ENCODE measurements at regions not wholly inside any gene's neighbourhood (a gene's known extent, or its start where the extent isn't known, plus 50 kb on each side); places are given as distances from the start of the nearest gene placed in this dataset.

DNA sequence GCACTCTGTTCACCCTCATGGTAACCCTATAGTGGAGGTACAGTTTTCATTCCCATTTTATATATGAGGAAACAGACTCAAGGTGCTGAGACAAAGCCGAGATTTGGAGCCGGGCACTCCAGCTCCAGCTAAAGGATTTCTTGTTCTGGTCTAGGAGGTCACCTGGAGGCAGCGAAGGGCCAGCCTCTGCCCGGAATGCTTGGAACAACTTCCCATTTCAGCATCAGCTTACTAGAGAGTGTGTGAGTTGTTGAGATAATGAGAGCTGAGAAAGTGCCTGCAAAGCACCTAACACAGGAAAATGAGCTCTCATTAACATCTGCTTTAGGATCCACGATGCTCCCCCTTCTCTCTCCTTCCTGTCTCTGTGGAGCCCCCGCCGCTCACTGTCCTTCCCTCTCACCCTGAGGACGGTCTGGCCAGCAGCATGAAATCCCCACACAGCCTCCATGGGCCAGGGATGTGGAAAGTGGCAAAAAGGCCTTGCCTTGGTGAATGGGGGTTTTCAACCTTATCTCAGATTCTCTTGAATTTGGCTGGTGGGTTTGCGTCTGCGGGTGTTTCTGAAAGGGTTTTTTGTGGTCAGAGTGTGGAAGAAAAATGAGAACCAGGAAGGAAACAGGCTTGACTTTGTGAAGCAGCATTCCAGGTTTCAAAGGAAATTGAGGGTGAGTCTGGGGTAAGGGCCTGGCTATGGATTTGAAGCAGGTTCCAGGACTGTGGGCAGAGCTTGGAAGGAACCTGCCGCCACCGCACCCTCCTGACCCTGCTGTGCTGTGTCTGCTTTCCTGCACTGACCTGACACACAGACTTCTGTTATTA is 178.7 kb downstream of the FOXL1 start:
- no peak for DNase-seq (ENCODE audit: low spot score)
- no peak for TF ChIP-seq EZH2phosphoT487 (IDR thresholded peaks at IDR 0.05; ENCODE audit: borderline replicate concordance, low read depth, low read length)
- TF ChIP-seq, protein P1, sequence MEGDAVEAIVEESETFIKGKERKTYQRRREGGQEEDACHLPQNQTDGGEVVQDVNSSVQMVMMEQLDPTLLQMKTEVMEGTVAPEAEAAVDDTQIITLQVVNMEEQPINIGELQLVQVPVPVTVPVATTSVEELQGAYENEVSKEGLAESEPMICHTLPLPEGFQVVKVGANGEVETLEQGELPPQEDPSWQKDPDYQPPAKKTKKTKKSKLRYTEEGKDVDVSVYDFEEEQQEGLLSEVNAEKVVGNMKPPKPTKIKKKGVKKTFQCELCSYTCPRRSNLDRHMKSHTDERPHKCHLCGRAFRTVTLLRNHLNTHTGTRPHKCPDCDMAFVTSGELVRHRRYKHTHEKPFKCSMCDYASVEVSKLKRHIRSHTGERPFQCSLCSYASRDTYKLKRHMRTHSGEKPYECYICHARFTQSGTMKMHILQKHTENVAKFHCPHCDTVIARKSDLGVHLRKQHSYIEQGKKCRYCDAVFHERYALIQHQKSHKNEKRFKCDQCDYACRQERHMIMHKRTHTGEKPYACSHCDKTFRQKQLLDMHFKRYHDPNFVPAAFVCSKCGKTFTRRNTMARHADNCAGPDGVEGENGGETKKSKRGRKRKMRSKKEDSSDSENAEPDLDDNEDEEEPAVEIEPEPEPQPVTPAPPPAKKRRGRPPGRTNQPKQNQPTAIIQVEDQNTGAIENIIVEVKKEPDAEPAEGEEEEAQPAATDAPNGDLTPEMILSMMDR (conservative IDR thresholded peaks at IDR 0.05; ENCODE audit: low read length), result no peak
- ChIA-PET CTCF (ENCODE audit: unreplicated experiment) (no interaction called here), POLR2A (no interaction called here)
- no peaks in the 10 kb centered on the region for H3K9me3 ChIP-seq (ENCODE audit: low read length)
- no peaks in the 10 kb centered on the region for H3K79me2 ChIP-seq (ENCODE audit: insufficient read depth, low read depth, low read length)
- H3K9me2 ChIP-seq (ENCODE audit: insufficient read depth, low read length), result no peaks in the 10 kb centered on the region
- H3K4me2 ChIP-seq (ENCODE audit: low read length), result no peak overlapping the region
- no TSS peak for BruUV-seq (replicated peaks)
- H2AFZ ChIP-seq (ENCODE audit: low read length), result no peak overlapping the region
- H3K4me1 ChIP-seq (ENCODE audit: insufficient read depth, low read length, poor library complexity, severe bottlenecking), result no peaks in the 10 kb centered on the region
- H3K4me3 ChIP-seq (ENCODE audit: low read depth, low read length, poor library complexity, severe bottlenecking), result no peak overlapping the region
- no peaks in the 10 kb centered on the region for H3K36me3 ChIP-seq (ENCODE audit: insufficient read depth, low read length)
- H3K27ac ChIP-seq (ENCODE audit: low read depth, low read length, poor library complexity, severe bottlenecking), result no peak overlapping the region
- H4K20me1 ChIP-seq (ENCODE audit: insufficient read depth, low read length), result no peaks in the 10 kb centered on the region
- intact Hi-C loops (cut with micrococcal nuclease; ENCODE audit: unreplicated experiment), result no loop called here

DNA sequence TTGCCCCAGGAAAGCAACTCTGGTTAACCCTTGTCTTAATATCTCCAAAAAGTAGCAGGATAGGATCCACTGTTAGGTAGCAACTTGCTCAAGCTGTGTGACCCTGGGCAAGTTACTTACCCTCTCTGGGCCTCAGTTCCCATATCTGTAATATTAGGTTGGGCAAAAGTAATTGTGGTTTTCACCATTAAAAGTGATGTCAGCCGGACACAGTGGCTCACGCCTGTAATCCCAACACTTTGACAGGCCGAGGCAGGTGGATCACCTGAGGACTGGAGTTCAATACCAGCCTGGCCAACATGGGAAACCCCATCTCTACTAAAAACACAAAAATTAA is 179.3 kb downstream of the FOXL1 start:
- POLR2A ChIA-PET, result no interaction called here
- no peak overlapping the region for H2AFZ ChIP-seq (ENCODE audit: low read length)
- H4K20me1 ChIP-seq (ENCODE audit: insufficient read depth, low read length), result no peaks in the 10 kb centered on the region
- H3K9me2 ChIP-seq (ENCODE audit: insufficient read depth, low read length), result no peaks in the 10 kb centered on the region
- TF ChIP-seq, protein P1 (conservative IDR thresholded peaks at IDR 0.05; ENCODE audit: low read length), result no peak
- TF ChIP-seq EZH2phosphoT487 (IDR thresholded peaks at IDR 0.05; ENCODE audit: borderline replicate concordance, low read depth, low read length), result no peak
- CTCF ChIA-PET (ENCODE audit: unreplicated experiment), result no interaction called here
- intact Hi-C loops (cut with micrococcal nuclease; ENCODE audit: unreplicated experiment), result no loop called here
- no peaks in the 10 kb centered on the region for H3K4me1 ChIP-seq (ENCODE audit: insufficient read depth, low read length, poor library complexity, severe bottlenecking)
- no peak for DNase-seq (ENCODE audit: low spot score)
- H3K4me2 ChIP-seq (ENCODE audit: low read length), result no peak overlapping the region
- no peaks in the 10 kb centered on the region for H3K36me3 ChIP-seq (ENCODE audit: insufficient read depth, low read length)
- no peak overlapping the region for H3K27ac ChIP-seq (ENCODE audit: low read depth, low read length, poor library complexity, severe bottlenecking)
- no peak overlapping the region for H3K4me3 ChIP-seq (ENCODE audit: low read depth, low read length, poor library complexity, severe bottlenecking)
- no peaks in the 10 kb centered on the region for H3K9me3 ChIP-seq (ENCODE audit: low read length)
- H3K79me2 ChIP-seq (ENCODE audit: insufficient read depth, low read depth, low read length), result no peaks in the 10 kb centered on the region
- BruUV-seq (replicated peaks), result no TSS peak

DNA sequence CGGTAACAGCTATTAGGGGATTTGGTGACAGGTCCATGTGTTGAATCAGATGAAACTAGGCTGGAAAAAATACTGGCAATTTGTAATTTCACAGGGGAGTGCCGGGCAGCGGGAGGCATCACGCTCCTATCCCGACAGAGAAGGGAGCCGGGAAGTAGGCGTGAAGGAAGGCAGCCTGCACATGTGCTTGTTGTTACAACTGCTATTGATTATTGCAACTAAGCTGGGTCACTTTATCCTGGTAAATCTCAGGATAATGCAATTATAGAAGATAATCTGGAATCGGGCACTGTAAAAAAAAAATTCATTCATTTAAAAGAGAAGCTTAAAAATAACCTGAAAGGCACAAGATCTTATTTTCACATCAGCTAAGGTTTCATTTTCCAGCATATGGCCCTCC is 180.6 kb downstream of the FOXL1 start:
- H3K36me3 ChIP-seq (ENCODE audit: insufficient read depth, low read length), result no peaks in the 10 kb centered on the region
- no peak for DNase-seq (ENCODE audit: low spot score)
- intact Hi-C loops (cut with micrococcal nuclease; ENCODE audit: unreplicated experiment), result no loop called here
- TF ChIP-seq, protein P1 (conservative IDR thresholded peaks at IDR 0.05; ENCODE audit: low read length), result no peak
- no peak for TF ChIP-seq EZH2phosphoT487 (IDR thresholded peaks at IDR 0.05; ENCODE audit: borderline replicate concordance, low read depth, low read length)
- H4K20me1 ChIP-seq (ENCODE audit: insufficient read depth, low read length), result no peaks in the 10 kb centered on the region
- no peak overlapping the region for H2AFZ ChIP-seq (ENCODE audit: low read length)
- no peaks in the 10 kb centered on the region for H3K9me3 ChIP-seq (ENCODE audit: low read length)
- no peaks in the 10 kb centered on the region for H3K4me1 ChIP-seq (ENCODE audit: insufficient read depth, low read length, poor library complexity, severe bottlenecking)
- no TSS peak for BruUV-seq (replicated peaks)
- H3K27ac ChIP-seq (ENCODE audit: low read depth, low read length, poor library complexity, severe bottlenecking), result no peak overlapping the region
- H3K4me2 ChIP-seq (ENCODE audit: low read length), result no peak overlapping the region
- no peaks in the 10 kb centered on the region for H3K9me2 ChIP-seq (ENCODE audit: insufficient read depth, low read length)
- POLR2A ChIA-PET, result interaction anchor here (0.6 kb wide), 2 partner anchors 23 to 1055 kb away, joined by 3 to 4 read pairs; no protein-coding TSS in a partner anchor
- H3K79me2 ChIP-seq (ENCODE audit: insufficient read depth, low read depth, low read length), result no peaks in the 10 kb centered on the region
- H3K4me3 ChIP-seq (ENCODE audit: low read depth, low read length, poor library complexity, severe bottlenecking), result no peak overlapping the region
- CTCF ChIA-PET (ENCODE audit: unreplicated experiment), result no interaction called here

All from OCI-LY7 (cell line).